GM21390 (cell line): ENCODE measurements at regions not wholly inside any gene's neighbourhood (a gene's known extent, or its start where the extent isn't known, plus 50 kb on each side); places are given as distances from the start of the nearest gene placed in this dataset.

ENCODE experiments used
- ATAC-seq: cut with Tn5 transposase; IDR thresholded peaks from one replicate; pipeline ENCODE4 v1.9.1; 2021; ENCODE audit not compliant: unreplicated experiment

- no peak for ATAC-seq
Measured at GRCh38 chr2:145669301-145669700, 1149.4 kb upstream of the ZEB2 start.

- no peak for ATAC-seq
Measured at GRCh38 chr2:145666552-145666951, 1146.6 kb upstream of the ZEB2 start.

- no peak for ATAC-seq
Measured at GRCh38 chr2:145657265-145657664, 1137.3 kb upstream of the ZEB2 start.

GRCh38 chr2:145655165-145655765 is 1135.3 kb upstream of the ZEB2 start:
- no peak for ATAC-seq

GRCh38 chr2:145654746-145655145 is 1134.8 kb upstream of the ZEB2 start:
- no peak for ATAC-seq

- no peak for ATAC-seq
Measured at GRCh38 chr2:145654156-145654555, 1134.2 kb upstream of the ZEB2 start.

- ATAC-seq: no peak
Measured at GRCh38 chr2:145653553-145653952, 1133.6 kb upstream of the ZEB2 start.

- no peak for ATAC-seq
Measured at GRCh38 chr2:145652571-145653545, 1132.9 kb upstream of the ZEB2 start.

- no peak for ATAC-seq
Measured at GRCh38 chr2:145652036-145652435, 1132.1 kb upstream of the ZEB2 start.

- ATAC-seq: no peak
Measured at GRCh38 chr2:145650226-145650625, 1130.3 kb upstream of the ZEB2 start.

GRCh38 chr2:145649061-145649460 is 1129.1 kb upstream of the ZEB2 start:
- ATAC-seq: no peak

- peak; percentile 99 for ATAC-seq
Measured at GRCh38 chr2:145644820-145645302, 1124.9 kb upstream of the ZEB2 start.

- no peak for ATAC-seq
Measured at GRCh38 chr2:145638675-145639074, 1118.8 kb upstream of the ZEB2 start.

- no peak for ATAC-seq
Measured at GRCh38 chr2:145635706-145636427, 1115.9 kb upstream of the ZEB2 start.

- ATAC-seq: no peak
Measured at GRCh38 chr2:145631561-145631960, 1111.6 kb upstream of the ZEB2 start.

GRCh38 chr2:145626301-145626700 is 1106.4 kb upstream of the ZEB2 start:
- no peak for ATAC-seq

- no peak for ATAC-seq
Measured at GRCh38 chr2:145625111-145625510, 1105.2 kb upstream of the ZEB2 start.

GRCh38 chr2:145623136-145623535 is 1103.2 kb upstream of the ZEB2 start:
- ATAC-seq: no peak

GRCh38 chr2:145622285-145622684 is 1102.4 kb upstream of the ZEB2 start:
- ATAC-seq: no peak

- no peak for ATAC-seq
Measured at GRCh38 chr2:145617906-145618305, 1098.0 kb upstream of the ZEB2 start.

- ATAC-seq: no peak
Measured at GRCh38 chr2:145617420-145617819, 1097.5 kb upstream of the ZEB2 start.
